Fibroblast of villous mesenchyme (primary cell): ENCODE measurements at regions not wholly inside any gene's neighbourhood (a gene's known extent, or its start where the extent isn't known, plus 50 kb on each side); places are given as distances from the start of the nearest gene placed in this dataset.

Source experiments
- DNase-seq: peaks from one replicate; pipeline ENCODE4 v3.0.0-alpha.2; 2010; ENCODE audit warnings: low read depth
- H3K4me3 ChIP-seq: 2 replicates; pipeline ENCODE4 v1.5.1; 2011; ENCODE audit warnings: low read depth, mild to moderate bottlenecking, low read length
- TF ChIP-seq, protein P1 (sequence below): IDR thresholded peaks from 2 replicates; pipeline ENCODE4 v1.5.1; 2012; ENCODE audit warnings: low read depth, mild to moderate bottlenecking, low read length; ENCODE audit not compliant: insufficient read depth

DNA sequence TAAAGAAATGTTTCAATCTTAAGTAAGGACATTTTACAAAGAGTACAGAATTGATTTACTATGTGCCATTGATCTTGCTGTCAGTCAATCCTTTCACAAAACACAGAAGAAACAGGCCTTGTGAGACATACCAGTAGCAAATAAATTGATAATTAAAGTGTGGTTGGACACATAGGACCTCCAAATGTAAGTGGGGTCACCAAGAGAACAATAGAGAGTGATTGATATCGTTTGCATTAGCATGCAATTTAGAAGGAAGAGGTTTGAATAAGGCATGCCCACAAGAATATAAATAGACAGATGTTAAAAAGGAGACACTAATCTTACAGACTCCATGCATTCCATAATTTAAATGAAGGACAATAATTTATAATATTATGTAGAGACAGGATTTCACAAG, 1628.3 kb downstream of the PCDH9 start:
- no peak overlapping the region for H3K4me3 ChIP-seq
- no peak for DNase-seq
- TF ChIP-seq, protein P1, sequence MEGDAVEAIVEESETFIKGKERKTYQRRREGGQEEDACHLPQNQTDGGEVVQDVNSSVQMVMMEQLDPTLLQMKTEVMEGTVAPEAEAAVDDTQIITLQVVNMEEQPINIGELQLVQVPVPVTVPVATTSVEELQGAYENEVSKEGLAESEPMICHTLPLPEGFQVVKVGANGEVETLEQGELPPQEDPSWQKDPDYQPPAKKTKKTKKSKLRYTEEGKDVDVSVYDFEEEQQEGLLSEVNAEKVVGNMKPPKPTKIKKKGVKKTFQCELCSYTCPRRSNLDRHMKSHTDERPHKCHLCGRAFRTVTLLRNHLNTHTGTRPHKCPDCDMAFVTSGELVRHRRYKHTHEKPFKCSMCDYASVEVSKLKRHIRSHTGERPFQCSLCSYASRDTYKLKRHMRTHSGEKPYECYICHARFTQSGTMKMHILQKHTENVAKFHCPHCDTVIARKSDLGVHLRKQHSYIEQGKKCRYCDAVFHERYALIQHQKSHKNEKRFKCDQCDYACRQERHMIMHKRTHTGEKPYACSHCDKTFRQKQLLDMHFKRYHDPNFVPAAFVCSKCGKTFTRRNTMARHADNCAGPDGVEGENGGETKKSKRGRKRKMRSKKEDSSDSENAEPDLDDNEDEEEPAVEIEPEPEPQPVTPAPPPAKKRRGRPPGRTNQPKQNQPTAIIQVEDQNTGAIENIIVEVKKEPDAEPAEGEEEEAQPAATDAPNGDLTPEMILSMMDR, result no peak

GRCh38 chr13:65600702-65601101, 1629.4 kb downstream of the PCDH9 start:
- DNase-seq, result peak; percentile 13
- no peak overlapping the region for H3K4me3 ChIP-seq
- TF ChIP-seq, protein P1, result no peak

DNA sequence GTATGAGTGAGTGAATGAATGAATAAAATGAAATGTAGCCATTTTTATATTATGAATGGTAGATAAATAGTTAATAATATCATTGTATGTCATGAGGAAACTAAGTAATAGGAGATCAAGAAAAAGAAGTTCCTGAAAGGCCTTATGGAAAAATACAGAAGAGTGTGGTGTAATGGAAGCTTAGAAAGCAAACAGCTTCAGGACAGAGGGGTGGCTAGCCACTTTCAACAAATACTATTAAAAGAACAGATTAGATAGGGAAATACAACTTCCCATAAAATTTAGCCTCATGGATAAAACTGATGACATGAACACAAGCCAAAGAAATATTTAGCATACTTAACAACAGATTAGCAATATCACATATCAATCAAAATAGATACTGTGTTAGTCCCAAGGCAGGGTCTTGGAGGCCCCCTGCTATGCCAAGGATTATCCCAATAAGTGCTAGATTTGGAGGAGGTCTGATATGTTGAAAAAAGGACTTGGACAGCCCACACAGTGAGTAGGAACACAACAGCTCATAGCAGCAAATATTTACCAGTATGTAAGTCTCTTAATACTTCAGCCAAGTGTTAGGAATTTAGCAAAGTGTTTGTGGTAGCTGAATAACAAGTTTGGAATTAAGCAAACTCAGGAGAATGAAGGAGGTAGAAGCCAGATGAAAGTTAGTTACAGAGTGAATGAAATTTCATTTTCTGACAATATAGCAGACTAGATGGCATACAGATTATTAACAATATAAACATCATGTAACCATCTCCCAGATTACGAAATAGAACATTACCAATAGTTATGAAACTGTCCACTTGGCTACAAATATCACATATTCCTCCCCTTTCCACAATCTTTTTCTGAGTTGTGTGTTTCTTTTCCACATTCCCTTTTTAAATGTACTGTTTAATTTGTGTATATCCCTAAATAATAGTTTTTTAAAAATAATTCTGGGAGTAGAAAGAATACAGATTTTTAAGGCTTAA, 1632.0 kb downstream of the PCDH9 start:
- DNase-seq, result peak; percentile 24
- H3K4me3 ChIP-seq, result no peak overlapping the region
- TF ChIP-seq, protein P1, result no peak

GRCh38 chr13:65595916-65596315, 1634.2 kb downstream of the PCDH9 start:
- DNase-seq, result no peak
- TF ChIP-seq, protein P1, result no peak
- H3K4me3 ChIP-seq, result no peak overlapping the region

DNA sequence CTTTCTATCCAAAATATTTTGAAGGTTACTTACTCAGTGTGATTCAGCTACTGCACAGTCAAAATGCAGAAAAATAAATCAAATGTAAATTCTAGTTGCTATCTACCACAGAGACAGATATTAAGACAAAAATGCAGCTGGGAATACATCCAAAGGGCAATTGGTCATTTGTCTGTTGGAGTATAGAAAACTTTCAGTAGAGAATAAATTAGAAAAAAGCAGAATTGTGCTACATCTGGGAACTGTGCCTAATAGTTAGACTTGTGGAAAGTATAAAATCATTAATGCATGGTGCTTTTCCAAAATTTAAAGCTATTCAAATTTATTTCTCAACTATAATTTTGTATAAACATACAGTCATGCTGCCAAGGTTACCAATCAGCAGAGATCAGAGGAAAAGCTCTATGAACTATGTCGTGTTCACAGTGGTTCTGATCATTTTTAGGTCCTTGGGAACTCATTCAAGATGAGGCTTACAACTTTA, 1635.8 kb downstream of the PCDH9 start:
- TF ChIP-seq, protein P1, result no peak
- H3K4me3 ChIP-seq, result no peak overlapping the region
- DNase-seq, result no peak

DNA sequence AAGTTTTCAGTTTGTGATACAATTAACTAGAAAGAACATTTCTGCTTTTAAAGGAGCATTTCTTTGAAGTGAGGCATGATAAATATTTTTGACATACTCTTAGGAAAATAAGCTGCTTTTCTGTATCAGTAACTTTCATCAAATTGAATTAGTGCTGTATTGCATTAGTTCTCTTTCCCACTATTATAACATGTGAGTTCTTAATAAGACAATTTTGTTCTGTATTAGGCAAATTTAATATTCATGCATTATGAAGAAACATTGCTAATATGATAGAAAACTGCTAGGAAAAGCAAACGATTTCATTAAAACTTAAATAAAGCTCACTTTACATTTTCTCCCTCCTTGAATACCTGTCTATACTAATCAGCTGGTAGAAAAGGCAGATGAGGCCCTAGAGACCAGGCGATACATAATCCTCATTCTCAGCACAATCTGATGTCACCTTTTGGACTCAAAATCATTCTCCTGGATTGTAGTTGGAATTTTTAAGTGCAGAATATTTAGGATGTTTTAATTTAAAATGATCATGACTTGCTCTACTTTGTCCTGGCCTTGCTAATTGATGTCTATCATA, 1636.8 kb downstream of the PCDH9 start:
- no peak for DNase-seq
- no peak overlapping the region for H3K4me3 ChIP-seq
- TF ChIP-seq, protein P1, result no peak
